Glutamatergic neuron (in vitro differentiated cells): ENCODE measurements at regions not wholly inside any gene's neighbourhood (a gene's known extent, or its start where the extent isn't known, plus 50 kb on each side); places are given as distances from the start of the nearest gene placed in this dataset.

Source experiments
- DNase-seq: peaks from one replicate; pipeline ENCODE4 v3.0.0; 2022
- H3K27ac Mint-ChIP-seq: one replicate; pipeline ENCODE4 v1.8.0; 2020; ENCODE audit warnings: mild to moderate bottlenecking, mixed read lengths, inconsistent platforms; ENCODE audit not compliant: unreplicated experiment
- H3K27me3 Mint-ChIP-seq: one replicate; pipeline ENCODE4 v1.8.0; 2020; ENCODE audit warnings: mild to moderate bottlenecking, moderate library complexity, mixed read lengths, inconsistent platforms; ENCODE audit not compliant: unreplicated experiment
- H3K36me3 Mint-ChIP-seq: one replicate; pipeline ENCODE4 v1.8.0; 2020; ENCODE audit warnings: mild to moderate bottlenecking, mixed read lengths, inconsistent platforms; ENCODE audit not compliant: unreplicated experiment
- H3K4me1 Mint-ChIP-seq: one replicate; pipeline ENCODE4 v1.8.0; 2020; ENCODE audit warnings: mild to moderate bottlenecking, low read depth, mixed read lengths, inconsistent platforms; ENCODE audit not compliant: unreplicated experiment
- H3K4me3 Mint-ChIP-seq: one replicate; pipeline ENCODE4 v1.8.0; 2020; ENCODE audit warnings: mild to moderate bottlenecking, mixed read lengths, inconsistent platforms; ENCODE audit not compliant: unreplicated experiment
- H3K9me3 Mint-ChIP-seq: one replicate; pipeline ENCODE4 v1.8.0; 2020; ENCODE audit warnings: mild to moderate bottlenecking, moderate library complexity, mixed read lengths, inconsistent platforms; ENCODE audit not compliant: unreplicated experiment
- CTCF ChIP-seq: fragments of 200-600 bp; sonication (generic); IDR thresholded peaks from one replicate; pipeline ENCODE4 v1.5.0; 2021; ENCODE audit not compliant: partially characterized antibody, unreplicated experiment

GRCh38 chr14:96683562-96684289 lies 113.5 kb upstream of the VRK1 start:
- H3K4me3 Mint-ChIP-seq = no peak overlapping the region
- H3K27ac Mint-ChIP-seq = no peak overlapping the region
- no peak for DNase-seq
- no peak for TF ChIP-seq CTCF
- H3K36me3 Mint-ChIP-seq = no peaks in the 10 kb centered on the region
- peaks cover 2% of the 10 kb centered on the region for H3K27me3 Mint-ChIP-seq
- H3K9me3 Mint-ChIP-seq = peaks cover 4% of the 10 kb centered on the region
- no peaks in the 10 kb centered on the region for H3K4me1 Mint-ChIP-seq

GRCh38 chr14:96686126-96686525 lies 111.1 kb upstream of the VRK1 start:
- H3K4me3 Mint-ChIP-seq = no peak overlapping the region
- peaks cover 2% of the 10 kb centered on the region for H3K27me3 Mint-ChIP-seq
- no peaks in the 10 kb centered on the region for H3K36me3 Mint-ChIP-seq
- H3K9me3 Mint-ChIP-seq = peaks cover 1% of the 10 kb centered on the region
- H3K4me1 Mint-ChIP-seq = peaks cover 3% of the 10 kb centered on the region
- no peak for DNase-seq
- H3K27ac Mint-ChIP-seq = no peak overlapping the region
- no peak for TF ChIP-seq CTCF

GRCh38 chr14:96688629-96689028 lies 108.6 kb upstream of the VRK1 start:
- Mint-ChIP-seq H3K4me1 (peaks cover 5% of the 10 kb centered on the region), H3K9me3 (no peaks in the 10 kb centered on the region), H3K36me3 (no peaks in the 10 kb centered on the region), H3K27ac (no peak overlapping the region), H3K27me3 (peaks cover 2% of the 10 kb centered on the region), H3K4me3 (no peak overlapping the region)
- TF ChIP-seq CTCF = no peak
- no peak for DNase-seq

GRCh38 chr14:96690713-96691383 lies 106.3 kb upstream of the VRK1 start:
- no peak for TF ChIP-seq CTCF
- Mint-ChIP-seq H3K4me1 (peaks cover 7% of the 10 kb centered on the region), H3K27me3 (no peaks in the 10 kb centered on the region), H3K27ac (no peak overlapping the region), H3K9me3 (no peaks in the 10 kb centered on the region), H3K4me3 (no peak overlapping the region), H3K36me3 (no peaks in the 10 kb centered on the region)
- no peak for DNase-seq

GRCh38 chr14:96693252-96693820 lies 103.8 kb upstream of the VRK1 start:
- Mint-ChIP-seq H3K4me3 (no peak overlapping the region), H3K36me3 (no peaks in the 10 kb centered on the region), H3K4me1 (peaks cover 15% of the 10 kb centered on the region), H3K9me3 (no peaks in the 10 kb centered on the region), H3K27me3 (no peaks in the 10 kb centered on the region), H3K27ac (no peak overlapping the region)
- DNase-seq = no peak
- no peak for TF ChIP-seq CTCF
